ENCODE measurements at regions not wholly inside any gene's neighbourhood (a gene's known extent, or its start where the extent isn't known, plus 50 kb on each side); places are given as distances from the start of the nearest gene placed in this dataset.

GRCh38 chrX:4674028-4674782, 960.8 kb upstream of the PRKX start:
- no peak for DNase-seq (ENCODE audit: low read depth)
- no peak for TF ChIP-seq CTCF (IDR thresholded peaks at IDR 0.05; ENCODE audit: low read depth, low read length, missing control alignments)
- H3K4me3 ChIP-seq (ENCODE audit: low read depth, low read length), result no peak overlapping the region

- TF ChIP-seq CTCF (IDR thresholded peaks at IDR 0.05; ENCODE audit: low read depth, low read length, missing control alignments), result no peak
- no peak overlapping the region for H3K4me3 ChIP-seq (ENCODE audit: low read depth, low read length)
- DNase-seq (ENCODE audit: low read depth), result no peak
These were observed 957.9 kb upstream of the PRKX start for GRCh38 chrX:4671344-4671743.

- DNase-seq (ENCODE audit: low read depth), result no peak
- no peak for TF ChIP-seq CTCF (IDR thresholded peaks at IDR 0.05; ENCODE audit: low read depth, low read length, missing control alignments)
- H3K4me3 ChIP-seq (ENCODE audit: low read depth, low read length), result no peak overlapping the region
These were observed 957.2 kb upstream of the PRKX start for GRCh38 chrX:4670606-4671005.

GRCh38 chrX:4668802-4669536, 955.5 kb upstream of the PRKX start:
- no peak for DNase-seq (ENCODE audit: low read depth)
- no peak for TF ChIP-seq CTCF (IDR thresholded peaks at IDR 0.05; ENCODE audit: low read depth, low read length, missing control alignments)
- H3K4me3 ChIP-seq (ENCODE audit: low read depth, low read length), result no peak overlapping the region

GRCh38 chrX:4663085-4663484, 949.6 kb upstream of the PRKX start:
- no peak overlapping the region for H3K4me3 ChIP-seq (ENCODE audit: low read depth, low read length)
- TF ChIP-seq CTCF (IDR thresholded peaks at IDR 0.05; ENCODE audit: low read depth, low read length, missing control alignments), result no peak
- DNase-seq (ENCODE audit: low read depth), result no peak

GRCh38 chrX:4661771-4662170, 948.3 kb upstream of the PRKX start:
- no peak overlapping the region for H3K4me3 ChIP-seq (ENCODE audit: low read depth, low read length)
- TF ChIP-seq CTCF (IDR thresholded peaks at IDR 0.05; ENCODE audit: low read depth, low read length, missing control alignments), result no peak
- no peak for DNase-seq (ENCODE audit: low read depth)

Measured in GM12864 (cell line).